ENCODE measurements at regions not wholly inside any gene's neighbourhood (a gene's known extent, or its start where the extent isn't known, plus 50 kb on each side); places are given as distances from the start of the nearest gene placed in this dataset.

DNA sequence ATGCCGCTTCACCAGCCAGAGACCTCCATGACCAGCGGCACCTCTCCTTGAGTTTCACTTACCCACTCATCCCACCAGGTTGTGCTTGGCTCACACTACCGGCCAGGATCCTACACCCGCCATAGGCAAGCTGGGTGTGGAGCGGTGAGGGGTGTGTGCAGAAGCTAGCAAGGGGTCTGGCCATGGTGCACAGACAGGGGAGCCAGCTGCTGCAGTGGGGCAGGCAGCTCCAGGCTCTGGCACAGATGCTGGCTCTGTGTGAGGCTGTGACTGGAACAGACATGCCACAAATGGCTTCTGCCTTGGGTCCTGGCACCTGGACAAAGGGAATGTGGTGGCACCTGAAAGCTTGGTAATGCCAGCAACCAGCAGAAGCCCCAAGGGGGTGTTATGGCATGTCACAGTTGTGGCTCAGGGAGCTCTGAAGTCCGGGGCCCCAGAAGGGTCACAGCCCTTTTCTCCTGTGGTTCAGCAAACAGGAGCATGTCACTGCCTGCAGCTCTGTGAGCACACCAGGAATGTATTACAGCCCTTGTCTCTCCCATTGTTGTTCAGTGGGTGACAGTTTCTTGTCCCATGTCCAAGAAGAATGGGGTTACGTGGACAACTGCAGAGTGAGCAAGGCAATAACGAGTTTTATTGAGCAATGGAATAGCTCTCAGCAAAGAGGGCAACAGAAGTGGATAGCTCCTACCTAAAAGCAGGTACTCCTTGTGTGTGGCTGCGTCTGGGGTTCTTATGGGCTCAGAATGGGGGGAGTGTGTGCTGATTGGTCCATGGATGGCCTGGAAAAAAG is 2791.0 kb upstream of the PCDH20 start:
- peaks cover 26% of the 10 kb centered on the region for H3K9me3 Mint-ChIP-seq
- H3K27me3 Mint-ChIP-seq (ENCODE audit: low read depth), result no peaks in the 10 kb centered on the region
- H3K36me3 Mint-ChIP-seq (ENCODE audit: low read depth), result no peaks in the 10 kb centered on the region
- H3K4me1 Mint-ChIP-seq (ENCODE audit: low read depth), result no peaks in the 10 kb centered on the region
- no peak overlapping the region for H3K27ac Mint-ChIP-seq
- no peak for DNase-seq (ENCODE audit: low spot score)
- H3K4me3 Mint-ChIP-seq, result no peak overlapping the region

DNA sequence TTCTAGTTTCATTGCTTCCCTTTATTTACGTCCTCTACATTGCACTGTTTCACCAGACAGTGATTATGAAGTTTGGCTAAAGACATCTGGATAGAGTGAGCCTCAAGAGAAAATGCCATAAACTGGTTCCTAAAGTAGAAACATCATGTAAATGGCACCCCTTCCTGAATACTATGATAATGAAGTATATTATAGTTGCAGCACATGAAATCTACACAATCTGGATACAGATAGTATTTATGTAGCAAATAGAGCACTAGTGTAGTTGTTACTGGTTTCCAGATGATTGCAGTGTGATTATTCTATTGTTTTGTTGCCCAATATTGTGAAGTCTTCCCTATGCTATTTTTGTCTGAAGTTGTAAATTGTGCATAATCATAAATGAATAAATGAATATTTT is 2786.9 kb upstream of the PCDH20 start:
- no peak overlapping the region for H3K27ac Mint-ChIP-seq
- DNase-seq (ENCODE audit: low spot score), result no peak
- H3K9me3 Mint-ChIP-seq, result peaks cover 16% of the 10 kb centered on the region
- no peaks in the 10 kb centered on the region for H3K27me3 Mint-ChIP-seq (ENCODE audit: low read depth)
- no peaks in the 10 kb centered on the region for H3K4me1 Mint-ChIP-seq (ENCODE audit: low read depth)
- H3K36me3 Mint-ChIP-seq (ENCODE audit: low read depth), result no peaks in the 10 kb centered on the region
- no peak overlapping the region for H3K4me3 Mint-ChIP-seq

DNA sequence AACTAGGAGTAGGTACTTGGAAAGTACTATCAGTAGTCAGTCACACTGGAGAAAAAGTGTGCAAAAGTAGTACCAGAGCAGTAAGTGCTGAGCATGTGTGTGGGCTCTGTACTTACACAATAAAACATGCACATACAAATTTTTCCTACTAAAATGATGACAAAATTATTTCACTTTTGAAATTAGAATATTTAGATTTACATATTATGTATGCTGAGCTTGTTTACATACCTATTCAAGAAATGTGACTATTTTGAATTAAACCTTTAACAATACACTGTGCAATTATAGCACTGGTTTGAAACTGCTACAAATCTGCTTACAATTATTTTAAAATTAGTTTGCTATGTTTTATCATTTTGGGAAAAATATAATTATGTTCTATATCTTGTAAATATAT is 2781.6 kb upstream of the PCDH20 start:
- Mint-ChIP-seq H3K9me3 (peaks cover 12% of the 10 kb centered on the region), H3K36me3 (ENCODE audit: low read depth) (no peaks in the 10 kb centered on the region)

DNA sequence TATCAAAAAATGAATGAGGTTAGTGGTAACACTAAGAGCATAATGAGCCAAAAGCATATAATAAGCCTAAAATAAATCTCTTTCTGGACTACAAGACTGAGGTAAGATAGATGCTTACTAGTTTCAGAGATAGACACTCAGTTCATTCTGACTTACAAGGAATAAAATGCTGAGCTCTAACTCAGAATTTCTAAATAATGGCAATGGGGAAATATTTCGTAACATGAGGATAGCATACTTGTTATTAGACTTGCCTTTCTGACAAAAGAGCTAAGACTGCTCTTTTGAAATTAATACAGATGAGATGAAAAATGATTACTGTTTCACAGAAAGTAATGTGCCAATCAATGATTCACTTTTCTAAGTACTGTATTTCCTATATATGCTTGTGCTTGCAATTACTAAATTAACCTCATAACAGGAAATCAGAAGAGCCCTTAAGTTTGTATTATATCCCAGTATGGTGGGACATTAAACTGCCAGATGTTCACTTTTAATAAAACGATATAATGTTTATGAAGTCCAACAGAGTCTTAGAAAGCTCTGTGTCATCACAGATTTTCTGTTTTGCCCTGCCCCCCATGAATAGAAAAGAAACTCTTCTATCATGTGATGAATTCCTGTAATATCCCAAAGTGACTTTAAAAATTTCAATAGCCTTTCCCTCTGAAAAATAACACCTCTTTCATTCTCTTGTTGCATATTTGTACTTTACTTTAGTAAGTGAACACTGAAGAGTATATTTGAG is 2771.0 kb upstream of the PCDH20 start:
- H3K27ac Mint-ChIP-seq, result no peak overlapping the region
- H3K36me3 Mint-ChIP-seq (ENCODE audit: low read depth), result no peaks in the 10 kb centered on the region
- no peaks in the 10 kb centered on the region for H3K27me3 Mint-ChIP-seq (ENCODE audit: low read depth)
- no peaks in the 10 kb centered on the region for H3K4me1 Mint-ChIP-seq (ENCODE audit: low read depth)
- H3K9me3 Mint-ChIP-seq, result peaks cover 30% of the 10 kb centered on the region
- DNase-seq (ENCODE audit: low spot score), result no peak
- H3K4me3 Mint-ChIP-seq, result no peak overlapping the region

More for the DNA sequence above, 2781.6 kb upstream of the PCDH20 start:
- Mint-ChIP-seq H3K27me3 (ENCODE audit: low read depth) (no peaks in the 10 kb centered on the region), H3K4me3 (no peak overlapping the region), H3K4me1 (ENCODE audit: low read depth) (no peaks in the 10 kb centered on the region), H3K27ac (no peak overlapping the region)
- DNase-seq (ENCODE audit: low spot score), result no peak

DNA sequence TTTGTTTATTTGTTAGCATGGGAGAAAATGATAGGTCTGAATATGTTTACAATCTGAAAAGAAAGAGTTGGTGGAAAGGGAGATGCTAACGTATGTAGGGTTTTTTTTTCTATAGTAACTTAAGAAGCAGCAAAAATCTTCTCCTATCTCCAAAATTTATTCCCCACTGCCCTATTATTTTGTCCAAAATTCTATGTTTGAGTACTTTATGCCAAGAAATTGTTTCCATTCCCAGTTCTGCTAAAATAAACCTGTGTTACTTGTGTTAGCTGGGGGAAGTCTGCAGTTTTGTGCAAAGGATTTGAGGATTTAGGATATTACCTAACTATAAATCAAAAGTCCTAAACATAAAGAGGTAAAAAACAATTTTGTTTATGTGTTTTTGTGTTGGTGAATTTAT is 2770.4 kb upstream of the PCDH20 start:
- Mint-ChIP-seq H3K36me3 (ENCODE audit: low read depth) (no peaks in the 10 kb centered on the region), H3K9me3 (peaks cover 30% of the 10 kb centered on the region)

DNA sequence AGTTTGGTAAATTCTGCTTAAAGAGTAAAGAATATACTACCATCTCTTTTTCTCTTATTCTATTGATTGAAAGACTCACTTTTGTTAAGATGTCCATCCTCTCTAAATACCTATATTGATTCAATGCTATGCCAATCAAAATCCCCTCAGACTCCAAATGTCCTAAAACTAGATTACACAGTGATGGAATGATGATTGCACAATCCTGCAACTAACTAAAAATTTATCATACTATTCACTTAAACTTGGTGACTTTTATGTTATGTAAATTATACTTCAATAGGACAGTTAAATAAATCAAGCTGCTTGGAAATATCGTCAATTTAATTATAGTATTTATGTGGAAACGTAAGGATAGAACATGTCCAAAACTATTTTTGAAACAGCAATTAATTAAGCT is 2765.1 kb upstream of the PCDH20 start:
- Mint-ChIP-seq H3K27me3 (ENCODE audit: low read depth) (no peaks in the 10 kb centered on the region), H3K4me1 (ENCODE audit: low read depth) (no peaks in the 10 kb centered on the region), H3K4me3 (no peak overlapping the region), H3K27ac (no peak overlapping the region), H3K36me3 (ENCODE audit: low read depth) (no peaks in the 10 kb centered on the region), H3K9me3 (peaks cover 25% of the 10 kb centered on the region)
- DNase-seq (ENCODE audit: low spot score), result no peak

More for the DNA sequence above, 2770.4 kb upstream of the PCDH20 start:
- Mint-ChIP-seq H3K4me3 (no peak overlapping the region), H3K27ac (no peak overlapping the region), H3K27me3 (ENCODE audit: low read depth) (no peaks in the 10 kb centered on the region), H3K4me1 (ENCODE audit: low read depth) (no peaks in the 10 kb centered on the region)
- DNase-seq (ENCODE audit: low spot score), result no peak

DNA sequence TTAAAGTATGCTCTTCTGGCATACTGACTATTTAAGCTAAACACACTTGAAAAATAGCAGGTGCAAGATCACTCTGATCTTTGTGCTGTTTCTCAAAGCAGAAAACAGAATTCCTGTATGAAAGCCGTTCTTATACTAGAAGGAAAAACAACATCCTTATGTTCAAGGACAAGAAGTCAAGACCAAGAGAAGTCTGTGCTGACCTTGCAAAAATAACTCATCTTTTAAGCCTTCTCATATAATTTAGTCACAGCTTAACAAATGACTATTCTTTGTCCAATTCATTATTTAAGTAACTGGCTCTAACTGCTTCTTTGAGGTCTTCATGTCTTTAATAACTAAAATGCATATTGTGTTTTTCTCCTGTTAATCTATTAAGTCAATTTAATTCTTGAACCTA is 2750.2 kb upstream of the PCDH20 start:
- H3K27ac Mint-ChIP-seq, result no peak overlapping the region
- no peaks in the 10 kb centered on the region for H3K4me1 Mint-ChIP-seq (ENCODE audit: low read depth)
- H3K27me3 Mint-ChIP-seq (ENCODE audit: low read depth), result no peaks in the 10 kb centered on the region
- no peak overlapping the region for H3K4me3 Mint-ChIP-seq
- no peaks in the 10 kb centered on the region for H3K36me3 Mint-ChIP-seq (ENCODE audit: low read depth)
- DNase-seq (ENCODE audit: low spot score), result no peak
- peaks cover 38% of the 10 kb centered on the region for H3K9me3 Mint-ChIP-seq

DNA sequence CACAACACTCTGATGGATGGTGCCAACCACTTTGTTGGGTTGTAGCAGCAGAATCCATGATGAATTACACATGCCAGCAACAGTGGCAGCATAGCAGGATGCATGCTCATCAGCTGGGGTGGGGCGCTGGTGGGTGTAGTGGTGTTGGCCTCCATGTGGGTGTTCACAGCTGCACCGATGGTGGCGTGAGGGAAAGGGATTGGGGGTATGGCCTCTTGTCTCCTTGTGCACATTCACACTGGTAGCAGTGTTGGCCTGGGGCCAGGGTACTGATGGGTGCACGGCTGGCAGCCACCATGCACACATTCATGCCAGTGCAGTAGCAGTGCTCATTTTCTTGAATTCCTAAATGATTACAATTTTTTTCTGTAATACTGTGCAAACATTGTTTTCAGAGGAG is 2748.8 kb upstream of the PCDH20 start:
- no peak overlapping the region for H3K4me3 Mint-ChIP-seq
- H3K27me3 Mint-ChIP-seq (ENCODE audit: low read depth), result no peaks in the 10 kb centered on the region
- no peaks in the 10 kb centered on the region for H3K36me3 Mint-ChIP-seq (ENCODE audit: low read depth)
- peaks cover 37% of the 10 kb centered on the region for H3K9me3 Mint-ChIP-seq
- no peaks in the 10 kb centered on the region for H3K4me1 Mint-ChIP-seq (ENCODE audit: low read depth)
- H3K27ac Mint-ChIP-seq, result no peak overlapping the region
- DNase-seq (ENCODE audit: low spot score), result no peak

DNA sequence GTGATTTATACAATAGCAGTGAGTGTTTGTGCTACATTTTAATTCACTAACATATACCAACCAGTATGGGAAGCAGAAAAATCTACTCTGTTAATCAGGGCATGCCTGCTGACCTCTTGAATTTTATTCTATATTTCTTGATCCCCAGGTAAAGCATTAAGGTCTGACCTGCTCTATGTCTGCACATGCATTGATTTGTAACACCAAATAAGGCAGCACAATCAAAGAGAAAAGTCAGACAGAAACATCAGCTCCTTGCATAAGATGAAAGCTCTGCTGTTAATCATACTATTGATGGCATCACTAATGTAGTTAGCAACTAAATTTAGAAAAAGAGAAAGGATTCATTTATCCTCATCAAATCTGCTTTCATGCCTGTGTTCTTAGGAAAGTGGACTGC is 2744.8 kb upstream of the PCDH20 start:
- Mint-ChIP-seq H3K27me3 (ENCODE audit: low read depth) (no peaks in the 10 kb centered on the region), H3K36me3 (ENCODE audit: low read depth) (no peaks in the 10 kb centered on the region), H3K4me1 (ENCODE audit: low read depth) (no peaks in the 10 kb centered on the region), H3K4me3 (no peak overlapping the region), H3K27ac (no peak overlapping the region), H3K9me3 (peaks cover 34% of the 10 kb centered on the region)
- no peak for DNase-seq (ENCODE audit: low spot score)

DNA sequence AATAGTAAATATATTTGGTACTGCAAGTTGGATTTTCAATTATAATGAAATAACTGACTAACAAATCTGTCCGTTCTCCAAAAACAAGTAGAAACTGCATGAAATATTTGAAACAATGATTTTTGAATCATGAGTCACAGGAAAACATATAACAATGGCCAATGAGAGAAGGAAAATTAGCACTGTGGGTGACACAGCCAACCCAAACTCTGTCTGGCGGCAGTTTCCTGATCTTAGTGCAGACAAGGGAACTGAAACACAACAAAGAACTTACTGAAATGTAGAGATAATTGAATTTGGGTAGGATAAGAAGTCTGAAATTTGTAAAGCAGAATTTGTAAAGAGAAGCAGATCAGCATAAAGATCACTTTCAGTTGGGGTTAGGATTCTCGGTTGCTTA is 2743.3 kb upstream of the PCDH20 start:
- Mint-ChIP-seq H3K27ac (no peak overlapping the region), H3K36me3 (ENCODE audit: low read depth) (no peaks in the 10 kb centered on the region), H3K4me3 (no peak overlapping the region), H3K27me3 (ENCODE audit: low read depth) (no peaks in the 10 kb centered on the region), H3K9me3 (peaks cover 29% of the 10 kb centered on the region), H3K4me1 (ENCODE audit: low read depth) (no peaks in the 10 kb centered on the region)
- DNase-seq (ENCODE audit: low spot score), result no peak

DNA sequence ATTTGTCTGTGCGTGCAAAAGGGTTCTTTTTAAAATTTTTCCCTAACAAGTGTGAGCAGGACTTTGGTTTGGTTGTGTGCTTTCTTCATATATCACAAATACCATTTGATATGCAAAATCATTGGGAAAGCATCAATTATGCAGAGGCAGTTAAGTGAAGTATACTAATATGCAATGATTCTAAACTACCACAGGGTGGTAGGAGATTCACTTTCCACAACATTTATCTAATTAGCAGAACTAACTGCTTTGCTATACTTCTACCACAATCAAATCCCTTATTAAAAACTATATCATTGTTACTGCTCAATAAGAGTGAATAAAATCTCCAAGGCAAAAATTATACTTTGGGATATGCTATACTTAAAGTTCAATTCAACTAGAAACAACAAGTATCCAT is 2738.9 kb upstream of the PCDH20 start:
- Mint-ChIP-seq H3K4me1 (ENCODE audit: low read depth) (no peaks in the 10 kb centered on the region), H3K4me3 (no peak overlapping the region), H3K9me3 (peaks cover 30% of the 10 kb centered on the region), H3K27me3 (ENCODE audit: low read depth) (no peaks in the 10 kb centered on the region), H3K36me3 (ENCODE audit: low read depth) (no peaks in the 10 kb centered on the region), H3K27ac (no peak overlapping the region)
- no peak for DNase-seq (ENCODE audit: low spot score)

DNA sequence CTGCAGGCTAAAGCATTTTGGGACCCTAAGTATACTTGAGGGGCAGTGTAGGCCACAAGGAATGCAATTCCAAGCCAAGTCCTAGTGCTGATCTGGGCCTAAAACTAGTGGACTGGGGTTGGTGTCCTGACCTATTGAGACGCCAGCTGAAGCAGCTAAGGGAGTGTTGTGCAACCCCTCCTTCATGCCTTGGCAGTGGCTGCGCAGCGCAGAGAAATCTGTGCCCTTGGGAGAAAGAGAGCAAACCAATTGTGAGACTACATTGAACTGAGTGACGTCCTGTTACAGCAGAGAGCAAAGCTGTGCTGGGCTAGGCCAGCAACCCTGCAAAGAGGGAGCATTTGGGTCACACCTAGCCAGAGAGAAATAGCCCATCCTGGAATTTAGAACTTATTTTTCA is 2715.0 kb upstream of the PCDH20 start:
- no peak for DNase-seq (ENCODE audit: low spot score)
- Mint-ChIP-seq H3K4me1 (ENCODE audit: low read depth) (no peaks in the 10 kb centered on the region), H3K36me3 (ENCODE audit: low read depth) (no peaks in the 10 kb centered on the region), H3K4me3 (no peak overlapping the region), H3K27me3 (ENCODE audit: low read depth) (no peaks in the 10 kb centered on the region), H3K27ac (no peak overlapping the region), H3K9me3 (peaks cover 38% of the 10 kb centered on the region)

DNA sequence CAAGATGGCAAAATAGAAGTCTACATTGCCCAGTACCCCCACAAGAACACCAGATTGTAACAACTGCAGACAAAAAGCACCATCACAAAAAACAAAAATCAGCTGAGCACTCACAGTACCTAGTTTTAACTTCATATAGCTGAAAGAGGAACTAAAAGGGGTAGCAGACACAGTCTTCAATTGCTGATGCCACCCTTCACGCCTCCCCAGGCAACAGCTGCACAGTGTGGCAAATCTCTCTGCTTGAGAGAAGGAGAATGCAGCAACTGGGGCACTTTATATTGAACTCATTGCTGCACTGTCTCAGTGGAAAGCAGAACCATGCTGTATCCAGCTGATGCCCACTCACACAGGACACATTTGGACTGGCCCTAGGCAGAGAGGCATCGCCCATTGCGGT is 2714.5 kb upstream of the PCDH20 start:
- H3K27ac Mint-ChIP-seq, result no peak overlapping the region

DNA sequence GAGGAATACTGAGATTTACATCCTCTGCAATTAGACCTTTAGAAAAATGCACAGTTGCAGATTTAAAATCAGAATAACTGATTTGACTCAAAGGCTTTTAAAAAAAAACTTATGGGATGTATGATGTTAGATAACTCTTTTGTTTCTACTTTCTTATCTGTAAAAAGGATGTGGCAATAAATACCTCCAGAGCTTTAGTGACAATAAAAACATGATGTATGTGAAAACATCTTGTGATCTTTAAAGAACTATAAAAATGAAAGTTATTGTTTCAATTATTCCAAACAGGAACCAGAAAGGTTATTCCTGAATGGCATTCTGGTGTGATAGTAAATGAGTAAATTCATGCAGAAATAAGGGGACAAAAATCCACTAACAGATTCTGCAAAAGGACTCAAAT is 2712.2 kb upstream of the PCDH20 start:
- H3K9me3 Mint-ChIP-seq, result peaks cover 15% of the 10 kb centered on the region
- no peaks in the 10 kb centered on the region for H3K27me3 Mint-ChIP-seq (ENCODE audit: low read depth)
- H3K36me3 Mint-ChIP-seq (ENCODE audit: low read depth), result no peaks in the 10 kb centered on the region
- no peak for DNase-seq (ENCODE audit: low spot score)
- H3K4me1 Mint-ChIP-seq (ENCODE audit: low read depth), result no peaks in the 10 kb centered on the region
- no peak overlapping the region for H3K4me3 Mint-ChIP-seq
- H3K27ac Mint-ChIP-seq, result no peak overlapping the region

More for the DNA sequence above, 2714.5 kb upstream of the PCDH20 start:
- no peaks in the 10 kb centered on the region for H3K27me3 Mint-ChIP-seq (ENCODE audit: low read depth)
- no peaks in the 10 kb centered on the region for H3K36me3 Mint-ChIP-seq (ENCODE audit: low read depth)
- H3K9me3 Mint-ChIP-seq, result peaks cover 35% of the 10 kb centered on the region
- H3K4me1 Mint-ChIP-seq (ENCODE audit: low read depth), result no peaks in the 10 kb centered on the region
- DNase-seq (ENCODE audit: low spot score), result no peak
- no peak overlapping the region for H3K4me3 Mint-ChIP-seq
